Transverse colon (tissue), 4 donors: ENCODE measurements at regions not wholly inside any gene's neighbourhood (a gene's known extent, or its start where the extent isn't known, plus 50 kb on each side); places are given as distances from the start of the nearest gene placed in this dataset.

ENCODE experiments used
- DNase-seq: peaks from one replicate; pipeline ENCODE4 v3.0.0-alpha.2; 2019
- H3K27ac ChIP-seq, 4 donors: fragments of 200-600 bp; sonication (generic); 2 replicates each; pipeline ENCODE4 v1.5.1; 2016 to 2018; ENCODE audit warnings: inconsistent platforms in 4 of 4
- H3K27me3 ChIP-seq: fragments of 200-600 bp; sonication (generic); 2 replicates; pipeline ENCODE4 v1.5.1; 2017; ENCODE audit warnings: inconsistent platforms
- H3K36me3 ChIP-seq, 4 donors: fragments of 200-600 bp; sonication (generic); 2 replicates each; pipeline ENCODE4 v1.5.1; 2017 to 2019; ENCODE audit warnings: inconsistent platforms in 4 of 4
- H3K4me1 ChIP-seq, 4 donors: fragments of 200-600 bp; sonication (generic); 2 replicates each; pipeline ENCODE4 v1.5.1; 2017 to 2020; ENCODE audit warnings: inconsistent platforms in 4 of 4
- H3K4me3 ChIP-seq, 4 donors: fragments of 200-600 bp; sonication (generic); 1 replicate in 1 of 4; 2 replicates in 3 of 4; pipeline versions ENCODE4 v1.5.1 to v1.6.1; 2017 to 2019; ENCODE audit warnings: inconsistent platforms in 4 of 4
- H3K9me3 ChIP-seq, 2 donors: fragments of 200-600 bp; sonication (generic); 2 replicates each; pipeline ENCODE4 v1.5.1; 2017 to 2019; ENCODE audit warnings: inconsistent platforms in 2 of 2
- EP300 ChIP-seq: sonication (generic); formaldehyde crosslinking; IDR thresholded peaks from one replicate; pipeline ENCODE4 v1.6.1; 2017; ENCODE audit warnings: antibody characterized with exemption, low read depth
- POLR2A ChIP-seq: fragments of 450-650 bp; IDR thresholded peaks from one replicate; pipeline ENCODE4 v1.6.1; 2016; ENCODE audit warnings: antibody characterized with exemption, mild to moderate bottlenecking, moderate library complexity
- POLR2AphosphoS5 ChIP-seq, 3 donors: sonication (generic); formaldehyde crosslinking; IDR thresholded peaks; one replicate each; pipeline ENCODE4 v1.6.1; 2016; ENCODE audit warnings: antibody characterized with exemption in 3 of 3
- WGBS, 2 donors: methylation state at CpG; one replicate each; pipeline ENCODE4 v1.1.5; 2018; ENCODE audit warnings: low coverage in 1 of 2; 5-methylcytosine and 5-hydroxymethylcytosine counted together
- in situ Hi-C, 4 donors: fragments of 200-750 bp; cut with MboI; loops; one replicate each; pipeline versions ENCODE4 v1.15.0 to v1.15.1; 2017; ENCODE audit warnings: low sequenced_read_pairs in 3 of 4, low pct_ligation_motif_present in 1 of 4, low pct_unique_long_range_greater_than_20kb in 1 of 4
- intact Hi-C: fragments of 100-400 bp; cut with DNase I; formaldehyde crosslinking; loops from one replicate; pipeline ENCODE4 v1.15.1; 2023; ENCODE audit warnings: low total_unique reads
- TF ChIP-seq, protein P1 (sequence below), 5 experiments: fragments of 200-600 bp in 3 of 5; fragments of 450-650 bp in 2 of 5; sonication (generic) in 3 of 5; IDR thresholded peaks; 1 replicate in 2 of 5; 2 replicates in 3 of 5; pipeline ENCODE4 v1.5.1; 2016 to 2017; ENCODE audit warnings: antibody characterized with exemption in 5 of 5, inconsistent platforms in 3 of 5, mild to moderate bottlenecking in 2 of 5, moderate library complexity in 1 of 5

- no peak for DNase-seq
- intact Hi-C loops = no loop called here
- no peaks in the 10 kb centered on the region for H3K9me3 ChIP-seq
- TF ChIP-seq POLR2AphosphoS5 (IDR thresholded peaks at IDR 0.05) (no peak), EP300 (no peak), POLR2A (no peak)
- no peaks in the 10 kb centered on the region for H3K4me1 ChIP-seq
- WGBS, 2 donors = 73 to 77% methylated on average over 2 to 6 of the region's 6 CpGs
- in situ Hi-C loops = no loop called here
- no peaks in the 10 kb centered on the region for H3K36me3 ChIP-seq
- H3K27me3 ChIP-seq = no peaks in the 10 kb centered on the region
- no peak overlapping the region for H3K27ac ChIP-seq
- no peak overlapping the region for H3K4me3 ChIP-seq
Measured at GRCh38 chr12:127582074-127582473, 684.9 kb upstream of the TMEM132C start.

DNA sequence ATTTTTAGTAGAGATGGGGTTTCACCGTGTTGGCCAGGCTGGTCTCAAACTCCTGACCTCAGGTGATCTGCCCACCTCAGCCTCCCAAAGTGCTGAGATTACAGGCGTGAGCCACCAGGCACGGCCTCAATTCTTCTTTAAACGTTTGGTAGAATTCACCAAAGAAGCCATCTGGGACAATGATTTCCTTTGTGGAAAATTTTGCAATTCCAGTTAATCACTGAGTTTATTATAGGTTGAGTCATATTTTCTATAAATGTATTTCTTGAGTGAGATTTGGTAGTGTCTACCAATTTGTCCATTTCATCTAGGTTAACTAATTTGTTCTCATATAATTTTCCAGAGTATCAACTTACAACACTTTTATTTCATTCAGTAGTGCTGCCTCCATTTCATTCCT lies 683.9 kb upstream of the TMEM132C start:
- in situ Hi-C loops (no loop called here), intact Hi-C loops (no loop called here)
- 49 to 70% methylated on average over 3 to 4 of the region's 4 CpGs for WGBS, 2 donors
- Histone ChIP-seq H3K36me3 (no peaks in the 10 kb centered on the region), H3K4me1 (no peaks in the 10 kb centered on the region), H3K4me3 (no peak overlapping the region), H3K27me3 (no peaks in the 10 kb centered on the region), H3K9me3 (no peaks in the 10 kb centered on the region), H3K27ac (no peak overlapping the region)
- no peak for TF ChIP-seq POLR2AphosphoS5 (IDR thresholded peaks at IDR 0.05)
- TF ChIP-seq EP300 = no peak
- TF ChIP-seq, protein P1, sequence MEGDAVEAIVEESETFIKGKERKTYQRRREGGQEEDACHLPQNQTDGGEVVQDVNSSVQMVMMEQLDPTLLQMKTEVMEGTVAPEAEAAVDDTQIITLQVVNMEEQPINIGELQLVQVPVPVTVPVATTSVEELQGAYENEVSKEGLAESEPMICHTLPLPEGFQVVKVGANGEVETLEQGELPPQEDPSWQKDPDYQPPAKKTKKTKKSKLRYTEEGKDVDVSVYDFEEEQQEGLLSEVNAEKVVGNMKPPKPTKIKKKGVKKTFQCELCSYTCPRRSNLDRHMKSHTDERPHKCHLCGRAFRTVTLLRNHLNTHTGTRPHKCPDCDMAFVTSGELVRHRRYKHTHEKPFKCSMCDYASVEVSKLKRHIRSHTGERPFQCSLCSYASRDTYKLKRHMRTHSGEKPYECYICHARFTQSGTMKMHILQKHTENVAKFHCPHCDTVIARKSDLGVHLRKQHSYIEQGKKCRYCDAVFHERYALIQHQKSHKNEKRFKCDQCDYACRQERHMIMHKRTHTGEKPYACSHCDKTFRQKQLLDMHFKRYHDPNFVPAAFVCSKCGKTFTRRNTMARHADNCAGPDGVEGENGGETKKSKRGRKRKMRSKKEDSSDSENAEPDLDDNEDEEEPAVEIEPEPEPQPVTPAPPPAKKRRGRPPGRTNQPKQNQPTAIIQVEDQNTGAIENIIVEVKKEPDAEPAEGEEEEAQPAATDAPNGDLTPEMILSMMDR (IDR thresholded peaks at IDR 0.05) = no peak
- TF ChIP-seq POLR2A = no peak
- DNase-seq = no peak

DNA sequence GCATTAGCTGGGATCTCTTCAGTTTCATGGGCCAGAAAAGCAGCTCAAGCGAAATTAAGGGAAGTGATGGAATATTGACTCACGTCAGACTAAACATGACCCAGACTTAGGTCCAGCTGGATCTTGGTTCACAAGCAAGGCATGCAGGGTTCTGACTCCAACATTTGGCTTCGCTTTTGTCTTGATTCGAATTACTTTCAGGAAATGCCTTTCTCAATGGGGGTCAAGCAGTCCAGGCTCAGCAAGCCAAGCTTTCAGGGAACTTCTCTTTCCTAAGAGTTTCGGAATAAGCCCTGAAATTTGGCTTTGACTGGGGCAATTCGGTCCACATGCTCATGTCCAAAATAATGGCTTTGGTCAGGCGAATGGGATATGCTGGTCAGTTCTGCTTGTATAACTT lies 678.7 kb upstream of the TMEM132C start:
- in situ Hi-C loops (no loop called here), intact Hi-C loops (no loop called here)
- Histone ChIP-seq H3K4me3 (no peak overlapping the region), H3K4me1 (no peaks in the 10 kb centered on the region), H3K27ac (no peak overlapping the region), H3K36me3 (no peaks in the 10 kb centered on the region), H3K27me3 (no peaks in the 10 kb centered on the region), H3K9me3 (no peaks in the 10 kb centered on the region)
- no peak for DNase-seq
- WGBS, 2 donors = 51 to 60% methylated on average over 5 to 7 of the region's 7 CpGs
- no peak for TF ChIP-seq POLR2AphosphoS5 (IDR thresholded peaks at IDR 0.05)
- TF ChIP-seq, protein P1 (IDR thresholded peaks at IDR 0.05) = no peak
- TF ChIP-seq POLR2A = no peak
- TF ChIP-seq EP300 = no peak

- no peaks in the 10 kb centered on the region for H3K36me3 ChIP-seq
- DNase-seq = no peak
- H3K9me3 ChIP-seq = no peaks in the 10 kb centered on the region
- no peak overlapping the region for H3K4me3 ChIP-seq
- no peak for TF ChIP-seq EP300
- TF ChIP-seq POLR2AphosphoS5 (IDR thresholded peaks at IDR 0.05) = no peak
- TF ChIP-seq, protein P1 (IDR thresholded peaks at IDR 0.05) = no peak
- TF ChIP-seq POLR2A = no peak
- 73% methylated on average over 1 of the region's 1 CpG; no CpG with 5 or more reads in 1 of the 2 donors for WGBS, 2 donors
- in situ Hi-C loops = no loop called here
- no peaks in the 10 kb centered on the region for H3K27me3 ChIP-seq
- no peak overlapping the region for H3K27ac ChIP-seq
- no peaks in the 10 kb centered on the region for H3K4me1 ChIP-seq
- intact Hi-C loops = no loop called here
Measured at GRCh38 chr12:127589541-127589940, 677.4 kb upstream of the TMEM132C start.

GRCh38 chr12:127590868-127591267 lies 676.1 kb upstream of the TMEM132C start:
- TF ChIP-seq POLR2AphosphoS5 (IDR thresholded peaks at IDR 0.05) = no peak
- TF ChIP-seq, protein P1 (IDR thresholded peaks at IDR 0.05) = no peak
- TF ChIP-seq POLR2A = no peak
- TF ChIP-seq EP300 = no peak
- Histone ChIP-seq H3K36me3 (no peaks in the 10 kb centered on the region), H3K4me1 (no peaks in the 10 kb centered on the region), H3K9me3 (no peaks in the 10 kb centered on the region), H3K27ac (no peak overlapping the region), H3K4me3 (no peak overlapping the region), H3K27me3 (no peaks in the 10 kb centered on the region)
- intact Hi-C loops (no loop called here), in situ Hi-C loops (no loop called here)
- WGBS, 2 donors = 50 to 87% methylated on average over 1 to 4 of the region's 4 CpGs
- no peak for DNase-seq
